Tibial artery (tissue), 4 donors: ENCODE measurements at regions not wholly inside any gene's neighbourhood (a gene's known extent, or its start where the extent isn't known, plus 50 kb on each side); places are given as distances from the start of the nearest gene placed in this dataset.

Experiments
- DNase-seq, 2 donors: peaks; one replicate each; pipeline ENCODE4 v3.0.0-alpha.2; 2019
- H3K27ac ChIP-seq, 2 donors: fragments of 200-600 bp; sonication (generic) in 1 of 2; 1 replicate in 1 of 2; 2 replicates in 1 of 2; pipeline ENCODE4 v1.5.1; 2018 to 2019; ENCODE audit warnings: mild to moderate bottlenecking in 1 of 2
- H3K27me3 ChIP-seq, 2 donors: fragments of 200-600 bp; sonication (generic) in 1 of 2; one replicate each; pipeline versions ENCODE4 v1.5.1 to v1.6.0; 2016 to 2019
- H3K36me3 ChIP-seq, 3 donors: fragments of 200-600 bp; sonication (generic) in 2 of 3; one replicate each; pipeline ENCODE4 v1.5.1; 2016 to 2019; ENCODE audit warnings: mild to moderate bottlenecking in 2 of 3
- H3K4me1 ChIP-seq, 4 donors: fragments of 200-600 bp; sonication (generic) in 2 of 4; 1 replicate in 3 of 4; 2 replicates in 1 of 4; pipeline ENCODE4 v1.5.1; 2016 to 2019
- H3K4me3 ChIP-seq, 2 donors: fragments of 200-600 bp; sonication (generic) in 1 of 2; 1 replicate in 1 of 2; 2 replicates in 1 of 2; pipeline ENCODE4 v1.5.1; 2018 to 2019; ENCODE audit warnings: mild to moderate bottlenecking in 2 of 2
- H3K9me3 ChIP-seq, 3 donors: fragments of 200-600 bp; sonication (generic) in 1 of 3; one replicate each; pipeline ENCODE4 v1.5.1; 2016 to 2019
- CTCF ChIP-seq, 2 experiments: fragments of 200-600 bp in 1 of 2; fragments of 450-650 bp in 1 of 2; IDR thresholded peaks; one replicate each; pipeline ENCODE4 v1.5.1; 2017 to 2019; ENCODE audit warnings: antibody characterized with exemption in 2 of 2, mild to moderate bottlenecking in 1 of 2, moderate library complexity in 1 of 2
- intact Hi-C: fragments of 100-400 bp; cut with DNase I; formaldehyde crosslinking; loops from one replicate; pipeline ENCODE4 v1.15.0; 2023; ENCODE audit warnings: low total_unique reads

GRCh38 chr14:30387871-30388270, 171.1 kb upstream of the G2E3 start:
- H3K27ac ChIP-seq: no peak overlapping the region
- no peaks in the 10 kb centered on the region for H3K9me3 ChIP-seq
- H3K27me3 ChIP-seq: no peaks in the 10 kb centered on the region
- DNase-seq: no peak
- no peak for TF ChIP-seq CTCF (IDR thresholded peaks at IDR 0.05)
- no peak overlapping the region for H3K4me3 ChIP-seq
- no peaks in the 10 kb centered on the region for H3K36me3 ChIP-seq
- intact Hi-C loops: no loop called here
- peaks cover 0 to 8% (median 2%) of the 10 kb centered on the region in 4 donors for H3K4me1 ChIP-seq

- Histone ChIP-seq H3K4me3 (no peak overlapping the region), H3K27me3 (no peaks in the 10 kb centered on the region), H3K4me1 (peaks cover 0 to 8% (median 2%) of the 10 kb centered on the region in 4 donors), H3K9me3 (no peaks in the 10 kb centered on the region), H3K27ac (no peak overlapping the region), H3K36me3 (no peaks in the 10 kb centered on the region)
- DNase-seq: no peak
- no peak for TF ChIP-seq CTCF (IDR thresholded peaks at IDR 0.05)
- intact Hi-C loops: no loop called here
Measured at GRCh38 chr14:30389134-30389876, 169.7 kb upstream of the G2E3 start.

- Histone ChIP-seq H3K4me3 (no peak overlapping the region), H3K27ac (no peak overlapping the region), H3K27me3 (no peaks in the 10 kb centered on the region), H3K9me3 (no peaks in the 10 kb centered on the region), H3K4me1 (peaks cover 0 to 8% (median 2%) of the 10 kb centered on the region in 4 donors), H3K36me3 (no peaks in the 10 kb centered on the region)
- intact Hi-C loops: no loop called here
- no peak for DNase-seq
- no peak for TF ChIP-seq CTCF (IDR thresholded peaks at IDR 0.05)
Measured at GRCh38 chr14:30389877-30390385, 169.0 kb upstream of the G2E3 start.

GRCh38 chr14:30395065-30395464, 163.9 kb upstream of the G2E3 start:
- Histone ChIP-seq H3K9me3 (no peaks in the 10 kb centered on the region), H3K36me3 (no peaks in the 10 kb centered on the region), H3K27me3 (no peaks in the 10 kb centered on the region), H3K4me3 (no peak overlapping the region), H3K27ac (no peak overlapping the region), H3K4me1 (no peaks in the 10 kb centered on the region)
- no peak for DNase-seq
- intact Hi-C loops: no loop called here
- no peak for TF ChIP-seq CTCF (IDR thresholded peaks at IDR 0.05)

GRCh38 chr14:30402846-30403245, 156.1 kb upstream of the G2E3 start:
- Histone ChIP-seq H3K27ac (no peak overlapping the region), H3K36me3 (no peaks in the 10 kb centered on the region), H3K9me3 (no peaks in the 10 kb centered on the region), H3K27me3 (no peaks in the 10 kb centered on the region), H3K4me3 (no peak overlapping the region), H3K4me1 (no peaks in the 10 kb centered on the region)
- intact Hi-C loops: no loop called here
- TF ChIP-seq CTCF (IDR thresholded peaks at IDR 0.05): no peak
- no peak for DNase-seq
